Lower leg skin (tissue), 3 donors: ENCODE measurements at regions not wholly inside any gene's neighbourhood (a gene's known extent, or its start where the extent isn't known, plus 50 kb on each side); places are given as distances from the start of the nearest gene placed in this dataset.

Experiments
- CTCF ChIP-seq, 3 donors: fragments of 450-650 bp; IDR thresholded peaks; one replicate each; pipeline ENCODE4 v1.5.1; 2016; ENCODE audit warnings: antibody characterized with exemption in 3 of 3, mild to moderate bottlenecking in 3 of 3, moderate library complexity in 2 of 3
- POLR2A ChIP-seq, 2 donors: fragments of 450-650 bp; IDR thresholded peaks; one replicate each; pipeline ENCODE4 v1.6.1; 2016 to 2017; ENCODE audit warnings: antibody characterized with exemption in 2 of 2, mild to moderate bottlenecking in 1 of 2, moderate library complexity in 1 of 2

DNA sequence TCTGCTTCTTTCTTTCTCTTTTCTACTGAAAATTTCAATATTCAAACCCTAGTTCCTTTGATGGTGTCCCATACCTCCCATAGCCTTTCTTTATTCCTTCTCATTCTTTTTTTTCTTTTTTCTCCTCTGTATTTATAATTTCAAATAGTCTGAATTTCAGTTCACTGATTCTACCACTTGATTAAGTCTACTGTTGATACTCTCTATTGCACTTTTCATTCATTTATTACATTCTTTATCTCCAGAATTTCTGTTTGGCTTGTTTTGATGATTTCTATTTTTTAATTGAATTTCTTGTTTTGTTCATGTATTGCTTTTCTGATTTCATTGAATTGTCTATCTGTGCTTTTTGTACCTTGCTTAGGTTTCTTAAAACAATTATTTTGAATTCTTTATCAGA, 111.9 kb upstream of the VRK2 start:
- no peak for TF ChIP-seq POLR2A (IDR thresholded peaks at IDR 0.05)
- no peak for TF ChIP-seq CTCF (IDR thresholded peaks at IDR 0.05)
